ENCODE measurements at regions not wholly inside any gene's neighbourhood (a gene's known extent, or its start where the extent isn't known, plus 50 kb on each side); places are given as distances from the start of the nearest gene placed in this dataset.

GRCh38 chr3:184637705-184638104 is 74.2 kb downstream of the MAGEF1 start:
- Mint-ChIP-seq H3K4me3 (no peak overlapping the region), H3K4me1 (peaks cover 7% of the 10 kb centered on the region), H3K36me3 (no peaks in the 10 kb centered on the region), H3K9me3 (no peaks in the 10 kb centered on the region), H3K27ac (no peak overlapping the region)
- no peak for ATAC-seq
- DNase-seq (ENCODE audit: low spot score in 2 of 2), result no peak

GRCh38 chr3:184636741-184637316 is 75.0 kb downstream of the MAGEF1 start:
- ATAC-seq (peak; percentile 91), DNase-seq (ENCODE audit: low spot score in 2 of 2) (peak in 1 of 2 donors; percentile 71)
- no peaks in the 10 kb centered on the region for H3K36me3 Mint-ChIP-seq
- no peak overlapping the region for H3K4me3 Mint-ChIP-seq
- no peak overlapping the region for H3K27ac Mint-ChIP-seq
- no peaks in the 10 kb centered on the region for H3K9me3 Mint-ChIP-seq
- H3K4me1 Mint-ChIP-seq, result peaks cover 7% of the 10 kb centered on the region

- no peaks in the 10 kb centered on the region for H3K9me3 Mint-ChIP-seq
- H3K4me1 Mint-ChIP-seq, result peaks cover 7% of the 10 kb centered on the region
- no peak overlapping the region for H3K4me3 Mint-ChIP-seq
- peak overlapping the region; percentile 4 for H3K27ac Mint-ChIP-seq
- DNase-seq (ENCODE audit: low spot score in 2 of 2) (no peak), ATAC-seq (no peak)
- no peaks in the 10 kb centered on the region for H3K36me3 Mint-ChIP-seq
These were observed 74.2 kb downstream of the EPHB3 start for GRCh38 chr3:184635774-184636173.

- ATAC-seq (no peak), DNase-seq (ENCODE audit: low spot score in 2 of 2) (no peak)
- Mint-ChIP-seq H3K4me3 (no peak overlapping the region), H3K27ac (peak overlapping the region; percentile 4), H3K36me3 (no peaks in the 10 kb centered on the region), H3K4me1 (peaks cover 7% of the 10 kb centered on the region), H3K9me3 (no peaks in the 10 kb centered on the region)
These were observed 73.5 kb downstream of the EPHB3 start for GRCh38 chr3:184635126-184635525.

- Mint-ChIP-seq H3K4me1 (peaks cover 7% of the 10 kb centered on the region), H3K4me3 (no peak overlapping the region), H3K9me3 (no peaks in the 10 kb centered on the region), H3K27ac (peak overlapping the region; percentile 13), H3K36me3 (no peaks in the 10 kb centered on the region)
- DNase-seq (ENCODE audit: low spot score in 2 of 2) (no peak), ATAC-seq (no peak)
These were observed 71.6 kb downstream of the EPHB3 start for GRCh38 chr3:184633237-184633579.

GRCh38 chr3:184632551-184633236 is 71.1 kb downstream of the EPHB3 start:
- H3K27ac Mint-ChIP-seq, result peak overlapping the region; percentile 13
- H3K9me3 Mint-ChIP-seq, result no peaks in the 10 kb centered on the region
- no peak for ATAC-seq

More at GRCh38 chr3:184632551-184633236, 71.1 kb downstream of the EPHB3 start:
- H3K4me1 Mint-ChIP-seq, result peaks cover 7% of the 10 kb centered on the region
- H3K4me3 Mint-ChIP-seq, result no peak overlapping the region
- H3K36me3 Mint-ChIP-seq, result no peaks in the 10 kb centered on the region
- DNase-seq (ENCODE audit: low spot score in 2 of 2), result no peak
